Mesendoderm (in vitro differentiated cells): ENCODE measurements at regions not wholly inside any gene's neighbourhood (a gene's known extent, or its start where the extent isn't known, plus 50 kb on each side); places are given as distances from the start of the nearest gene placed in this dataset.
"Not testable (repeated sequence)": the region's sequence is repeated elsewhere in the genome, so short reads cannot be mapped to it uniquely, and the experiment has no call there.

Experiments
- DNase-seq: peaks from one replicate; pipeline ENCODE4 v3.0.0; 2013
- H2AK5ac ChIP-seq: 2 replicates; pipeline ENCODE4 v1.6.1; 2013; ENCODE audit warnings: low read length, inconsistent platforms
- H2BK120ac ChIP-seq: 2 replicates; pipeline ENCODE4 v1.6.1; 2013; ENCODE audit warnings: low read depth, mild to moderate bottlenecking, low read length, moderate library complexity, mixed read lengths
- H2BK15ac ChIP-seq: replicated peaks from 2 replicates; pipeline ENCODE4 v1.6.1; 2013; ENCODE audit warnings: low read depth, mild to moderate bottlenecking, moderate library complexity
- H2BK5ac ChIP-seq: 2 replicates; pipeline ENCODE4 v1.6.1; 2013; ENCODE audit warnings: low read length, inconsistent platforms
- H3K18ac ChIP-seq: 2 replicates; pipeline ENCODE4 v1.6.1; 2013; ENCODE audit warnings: mild to moderate bottlenecking, low read length, mixed read lengths
- H3K23ac ChIP-seq: one replicate; pipeline ENCODE4 v1.6.1; 2013; ENCODE audit warnings: low read length
- H3K27ac ChIP-seq: 2 replicates; pipeline ENCODE4 v1.5.1; 2013; ENCODE audit warnings: low read depth, mild to moderate bottlenecking, inconsistent platforms, low read length, moderate library complexity
- H3K27me3 ChIP-seq: 2 replicates; pipeline ENCODE4 v1.6.1; 2013; ENCODE audit warnings: low read length, control low read depth, mild to moderate bottlenecking, inconsistent platforms; ENCODE audit not compliant: insufficient read depth, poor library complexity
- H3K36me3 ChIP-seq: 2 replicates; pipeline ENCODE4 v1.6.1; 2013; ENCODE audit warnings: low read length, inconsistent platforms; ENCODE audit not compliant: control insufficient read depth, insufficient read depth
- H3K4ac ChIP-seq: one replicate; pipeline ENCODE4 v1.6.1; 2013; ENCODE audit warnings: low read depth, mild to moderate bottlenecking, low read length, moderate library complexity
- H3K4me1 ChIP-seq: 2 replicates; pipeline ENCODE4 v1.6.1; 2013; ENCODE audit warnings: low read depth, low read length, inconsistent platforms; ENCODE audit not compliant: control insufficient read depth
- H3K4me2 ChIP-seq: 2 replicates; pipeline ENCODE4 v1.6.1; 2013; ENCODE audit warnings: low read length
- H3K4me3 ChIP-seq: 2 replicates; pipeline ENCODE4 v1.5.1; 2013; ENCODE audit warnings: mild to moderate bottlenecking, low read length
- H3K56ac ChIP-seq: one replicate; pipeline ENCODE4 v1.6.1; 2013; ENCODE audit warnings: low read length
- H3K79me1 ChIP-seq: 2 replicates; pipeline ENCODE4 v1.6.1; 2013; ENCODE audit warnings: low read length, inconsistent platforms
- H3K79me2 ChIP-seq: 2 replicates; pipeline ENCODE4 v1.6.1; 2013; ENCODE audit warnings: mild to moderate bottlenecking, low read length; ENCODE audit not compliant: control insufficient read depth, insufficient read depth
- H3K9ac ChIP-seq: 2 replicates; pipeline ENCODE4 v1.6.1; 2013; ENCODE audit warnings: low read length, inconsistent platforms
- H4K5ac ChIP-seq: one replicate; pipeline ENCODE4 v1.6.1; 2013; ENCODE audit warnings: low read length
- H4K8ac ChIP-seq: one replicate; pipeline ENCODE4 v1.6.1; 2013; ENCODE audit warnings: low read depth, mild to moderate bottlenecking, control low read depth, low read length, moderate library complexity
- WGBS: extraction: QIAGEN DNeasy Blood & Tissue Kit; methylation state at CpG from one replicate; pipeline ENCODE4 v1.1.7; 2013; ENCODE audit warnings: low lambda C conversion rate, missing lambda C conversion rate; ENCODE audit not compliant: insufficient coverage; ENCODE audit errors: extremely low coverage; 5-methylcytosine and 5-hydroxymethylcytosine counted together

DNA sequence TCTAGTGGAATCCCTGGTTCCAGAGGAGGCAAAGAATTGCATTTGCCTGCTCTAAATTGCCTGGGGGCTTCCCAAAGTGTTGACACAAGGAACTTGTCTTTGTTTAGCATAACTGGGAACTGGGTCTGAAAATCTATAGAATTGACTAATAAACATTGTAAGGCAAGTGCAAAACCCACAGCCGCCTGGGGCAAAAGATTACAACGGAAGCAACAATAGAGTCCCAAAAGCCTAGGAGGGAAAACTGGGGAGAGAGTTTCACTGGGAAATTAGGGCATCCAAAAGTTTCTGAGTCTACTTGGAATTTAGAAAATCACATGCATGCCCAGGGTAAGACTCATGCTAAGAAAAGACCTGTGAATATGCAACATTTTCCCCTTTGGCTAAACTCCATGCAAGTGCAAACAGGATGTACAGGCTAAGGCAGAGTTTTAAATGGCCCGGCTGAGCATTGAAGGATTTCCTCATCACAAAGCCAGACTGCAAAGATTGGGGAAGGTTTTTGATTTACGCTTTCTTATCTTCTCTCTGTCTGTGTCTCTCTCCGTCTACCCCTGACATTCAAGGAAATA, 725.3 kb upstream of the NCAM2 start:
- H4K8ac ChIP-seq = no peak overlapping the region
- no peak overlapping the region for H3K56ac ChIP-seq
- H3K9ac ChIP-seq = no peak overlapping the region
- H3K23ac ChIP-seq = no peak overlapping the region
- DNase-seq = peak; percentile 77
- peak overlapping the region; percentile 62 for H3K27ac ChIP-seq
- no peak overlapping the region for H4K5ac ChIP-seq
- no peak overlapping the region for H3K4ac ChIP-seq
- no peak overlapping the region for H3K18ac ChIP-seq
- H2AK5ac ChIP-seq = no peak overlapping the region
- no peak overlapping the region for H3K4me2 ChIP-seq
- H3K79me1 ChIP-seq = no peaks in the 10 kb centered on the region
- no peak overlapping the region for H2BK15ac ChIP-seq
- H3K4me1 ChIP-seq = no peaks in the 10 kb centered on the region
- no peak overlapping the region for H3K4me3 ChIP-seq
- no peaks in the 10 kb centered on the region for H3K79me2 ChIP-seq
- H2BK5ac ChIP-seq = no peak overlapping the region
- WGBS = no CpG with 5 or more reads among the region's 5 CpGs
- H2BK120ac ChIP-seq = no peak overlapping the region
- H3K36me3 ChIP-seq = no peaks in the 10 kb centered on the region
- H3K27me3 ChIP-seq = no peaks in the 10 kb centered on the region

- no peak overlapping the region for H3K23ac ChIP-seq
- no peaks in the 10 kb centered on the region for H3K79me2 ChIP-seq
Observed at GRCh38 chr21:20276377-20276776, 721.8 kb upstream of the NCAM2 start.

DNA sequence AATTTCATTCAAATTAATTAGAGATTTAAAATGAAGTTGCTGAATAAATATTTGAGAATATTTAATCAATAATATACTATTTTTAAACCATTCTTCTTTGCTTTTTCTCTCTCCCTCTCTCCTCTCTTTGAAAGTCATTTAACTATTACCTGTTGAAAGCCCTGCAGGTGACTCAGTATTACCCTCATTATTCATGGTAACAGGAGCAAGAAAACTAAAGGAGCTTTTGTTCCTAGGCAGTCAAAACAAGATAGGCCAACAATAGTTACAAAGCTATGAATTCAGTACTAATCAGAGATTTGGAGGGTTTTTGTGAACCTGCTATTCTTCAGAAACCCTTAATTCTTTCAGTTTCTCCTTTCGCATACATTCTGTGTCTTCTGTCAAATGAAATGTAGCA, 721.3 kb upstream of the NCAM2 start:
- Histone ChIP-seq H4K8ac (no peak overlapping the region), H3K79me1 (no peaks in the 10 kb centered on the region), H2AK5ac (no peak overlapping the region), H2BK15ac (no peak overlapping the region), H3K9ac (no peak overlapping the region), H3K36me3 (no peaks in the 10 kb centered on the region), H3K4me1 (no peaks in the 10 kb centered on the region), H3K27ac (no peak overlapping the region), H3K4ac (no peak overlapping the region), H2BK5ac (no peak overlapping the region), H3K4me3 (no peak overlapping the region), H3K18ac (no peak overlapping the region), H3K79me2 (no peaks in the 10 kb centered on the region), H3K27me3 (no peaks in the 10 kb centered on the region), H4K5ac (no peak overlapping the region), H3K56ac (no peak overlapping the region), H2BK120ac (no peak overlapping the region), H3K4me2 (no peak overlapping the region), H3K23ac (no peak overlapping the region)
- no CpG with 5 or more reads among the region's 1 CpG for WGBS
- DNase-seq = no peak

More at GRCh38 chr21:20276377-20276776, 721.8 kb upstream of the NCAM2 start:
- H3K36me3 ChIP-seq = no peaks in the 10 kb centered on the region
- H3K27ac ChIP-seq = no peak overlapping the region
- no peak overlapping the region for H3K4me3 ChIP-seq
- H3K27me3 ChIP-seq = no peaks in the 10 kb centered on the region
- no peak overlapping the region for H4K5ac ChIP-seq
- no peak overlapping the region for H2BK5ac ChIP-seq
- H3K4me1 ChIP-seq = no peaks in the 10 kb centered on the region
- H3K56ac ChIP-seq = no peak overlapping the region
- H3K79me1 ChIP-seq = no peaks in the 10 kb centered on the region
- H2BK15ac ChIP-seq = no peak overlapping the region
- no peak overlapping the region for H3K18ac ChIP-seq
- no peak for DNase-seq
- H3K4ac ChIP-seq = no peak overlapping the region
- no peak overlapping the region for H3K4me2 ChIP-seq
- no peak overlapping the region for H3K9ac ChIP-seq
- H4K8ac ChIP-seq = no peak overlapping the region
- H2BK120ac ChIP-seq = no peak overlapping the region
- no peak overlapping the region for H2AK5ac ChIP-seq

GRCh38 chr21:20283836-20284235, 714.4 kb upstream of the NCAM2 start:
- no peak overlapping the region for H3K4me3 ChIP-seq
- H3K4me2 ChIP-seq = no peak overlapping the region
- DNase-seq = no peak
- no peak overlapping the region for H2AK5ac ChIP-seq
- H3K79me1 ChIP-seq = no peaks in the 10 kb centered on the region
- no peaks in the 10 kb centered on the region for H3K4me1 ChIP-seq
- H3K36me3 ChIP-seq = no peaks in the 10 kb centered on the region
- H4K5ac ChIP-seq = no peak overlapping the region
- no peak overlapping the region for H2BK15ac ChIP-seq
- no peaks in the 10 kb centered on the region for H3K27me3 ChIP-seq
- H3K18ac ChIP-seq = no peak overlapping the region
- no peak overlapping the region for H3K27ac ChIP-seq
- no peaks in the 10 kb centered on the region for H3K79me2 ChIP-seq
- H3K56ac ChIP-seq = no peak overlapping the region
- H4K8ac ChIP-seq = no peak overlapping the region
- no CpG with 5 or more reads among the region's 1 CpG for WGBS
- H2BK120ac ChIP-seq = no peak overlapping the region
- H2BK5ac ChIP-seq = no peak overlapping the region
- H3K9ac ChIP-seq = no peak overlapping the region
- no peak overlapping the region for H3K4ac ChIP-seq
- no peak overlapping the region for H3K23ac ChIP-seq

DNA sequence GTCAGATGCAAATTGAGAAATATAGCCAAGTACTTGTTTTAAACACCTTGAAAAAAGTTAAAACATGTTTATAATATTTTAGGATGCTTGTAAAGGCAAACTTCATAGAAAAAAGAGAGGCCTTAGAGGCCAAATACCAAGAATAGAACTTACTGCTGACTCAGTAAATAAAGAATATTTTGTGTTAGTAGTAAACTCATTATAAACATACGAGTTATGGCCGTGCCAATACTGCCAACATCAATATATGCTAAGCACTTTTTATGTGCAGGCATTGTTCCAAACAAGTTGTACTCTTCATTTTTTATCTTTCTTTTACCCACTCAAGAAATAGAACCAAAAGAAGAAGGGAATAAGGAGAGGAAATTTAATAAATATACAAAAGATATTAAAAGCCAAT, 705.9 kb upstream of the NCAM2 start:
- H3K9ac ChIP-seq = no peak overlapping the region
- no CpG with 5 or more reads among the region's 2 CpGs for WGBS
- no peak overlapping the region for H3K4ac ChIP-seq
- no peak overlapping the region for H4K8ac ChIP-seq
- no peak overlapping the region for H2AK5ac ChIP-seq
- H3K79me1 ChIP-seq = no peaks in the 10 kb centered on the region
- no peak overlapping the region for H4K5ac ChIP-seq
- H3K23ac ChIP-seq = no peak overlapping the region
- H3K36me3 ChIP-seq = no peaks in the 10 kb centered on the region
- H2BK15ac ChIP-seq = no peak overlapping the region
- no peak for DNase-seq
- H3K4me3 ChIP-seq = no peak overlapping the region
- no peak overlapping the region for H2BK120ac ChIP-seq
- H3K18ac ChIP-seq = no peak overlapping the region
- H3K56ac ChIP-seq = no peak overlapping the region
- H3K27me3 ChIP-seq = no peaks in the 10 kb centered on the region
- no peak overlapping the region for H2BK5ac ChIP-seq
- H3K27ac ChIP-seq = no peak overlapping the region
- H3K79me2 ChIP-seq = no peaks in the 10 kb centered on the region
- H3K4me2 ChIP-seq = no peak overlapping the region
- H3K4me1 ChIP-seq = no peaks in the 10 kb centered on the region

GRCh38 chr21:20292854-20293253, 705.4 kb upstream of the NCAM2 start:
- H3K18ac ChIP-seq, H2AK5ac ChIP-seq, H2BK120ac ChIP-seq, H4K8ac ChIP-seq, H3K4me3 ChIP-seq, H3K27me3 ChIP-seq, H4K5ac ChIP-seq, H3K4me2 ChIP-seq, DNase-seq, H3K4ac ChIP-seq, H2BK5ac ChIP-seq, H3K23ac ChIP-seq, H3K4me1 ChIP-seq, H3K79me2 ChIP-seq, H2BK15ac ChIP-seq, H3K27ac ChIP-seq, H3K36me3 ChIP-seq, H3K9ac ChIP-seq, H3K56ac ChIP-seq, H3K79me1 ChIP-seq: not testable (repeated sequence)
- WGBS = no CpG with 5 or more reads among the region's 5 CpGs
